ENCODE measurements at regions not wholly inside any gene's neighbourhood (a gene's known extent, or its start where the extent isn't known, plus 50 kb on each side); places are given as distances from the start of the nearest gene placed in this dataset.
A peak's percentile ranks its signal among the peaks of the same experiment; 100 is the strongest.

GRCh38 chr5:82858151-82859025 is 218.8 kb downstream of the TMEM167A start:
- peak overlapping the region in 2 of 21 experiments; percentile 3 to 19 for H3K27ac ChIP-seq
- no peak overlapping the region for H3K4me3 ChIP-seq

- H3K27ac ChIP-seq, result no peak overlapping the region
- H3K4me3 ChIP-seq, result no peak overlapping the region
Observed at GRCh38 chr5:82855893-82856550, 221.2 kb downstream of the TMEM167A start.

GRCh38 chr5:82854956-82855355 is 222.2 kb downstream of the TMEM167A start:
- no peak overlapping the region for H3K27ac ChIP-seq
- H3K4me3 ChIP-seq, result no peak overlapping the region

GRCh38 chr5:82851471-82851870 is 225.7 kb downstream of the TMEM167A start:
- no peak overlapping the region for H3K4me3 ChIP-seq
- no peak overlapping the region for H3K27ac ChIP-seq

GRCh38 chr5:82850393-82850792 is 226.8 kb downstream of the TMEM167A start:
- H3K4me3 ChIP-seq, result no peak overlapping the region
- no peak overlapping the region for H3K27ac ChIP-seq

- Histone ChIP-seq H3K4me3 (no peak overlapping the region), H3K27ac (no peak overlapping the region)
Observed at GRCh38 chr5:82849885-82850284, 227.3 kb downstream of the TMEM167A start.

GRCh38 chr5:82847562-82847961 is 229.6 kb downstream of the TMEM167A start:
- no peak overlapping the region for H3K4me3 ChIP-seq
- H3K27ac ChIP-seq, result no peak overlapping the region

GRCh38 chr5:82839881-82840280 is 237.3 kb downstream of the TMEM167A start:
- Histone ChIP-seq H3K27ac (no peak overlapping the region), H3K4me3 (no peak overlapping the region)

- H3K4me3 ChIP-seq, result no peak overlapping the region
Observed at GRCh38 chr5:82835488-82835887, 241.7 kb downstream of the TMEM167A start.

GRCh38 chr5:82834151-82834550 is 243.0 kb downstream of the TMEM167A start:
- no peak overlapping the region for H3K27ac ChIP-seq
- H3K4me3 ChIP-seq, result no peak overlapping the region

More at GRCh38 chr5:82835488-82835887, 241.7 kb downstream of the TMEM167A start:
- no peak overlapping the region for H3K27ac ChIP-seq

GRCh38 chr5:82833277-82833676 is 243.9 kb downstream of the TMEM167A start:
- no peak overlapping the region for H3K4me3 ChIP-seq
- H3K27ac ChIP-seq, result no peak overlapping the region

- Histone ChIP-seq H3K27ac (no peak overlapping the region), H3K4me3 (no peak overlapping the region)
Observed at GRCh38 chr5:82832445-82832844, 244.7 kb downstream of the TMEM167A start.

- H3K27ac ChIP-seq, result no peak overlapping the region
- H3K4me3 ChIP-seq, result no peak overlapping the region
Observed at GRCh38 chr5:82828211-82828610, 249.0 kb downstream of the TMEM167A start.

- Histone ChIP-seq H3K27ac (no peak overlapping the region), H3K4me3 (no peak overlapping the region)
Observed at GRCh38 chr5:82827651-82828050, 249.5 kb downstream of the TMEM167A start.

GRCh38 chr5:82822634-82822927 is 254.6 kb downstream of the TMEM167A start:
- Histone ChIP-seq H3K27ac (no peak overlapping the region), H3K4me3 (no peak overlapping the region)

GRCh38 chr5:82821846-82822633 is 255.2 kb downstream of the TMEM167A start:
- no peak overlapping the region for H3K4me3 ChIP-seq

GRCh38 chr5:82820961-82821845 is 256.0 kb downstream of the TMEM167A start:
- no peak overlapping the region for H3K4me3 ChIP-seq
- peak overlapping the region in 4 of 21 experiments; percentile 9 to 52 (median 31) for H3K27ac ChIP-seq

More at GRCh38 chr5:82821846-82822633, 255.2 kb downstream of the TMEM167A start:
- H3K27ac ChIP-seq, result peak overlapping the region in 4 of 21 experiments; percentile 9 to 59 (median 43)

- Histone ChIP-seq H3K4me3 (no peak overlapping the region), H3K27ac (peak overlapping the region in 1 of 21 experiments; percentile 52)
Observed at GRCh38 chr5:82820188-82820587, 257.0 kb downstream of the TMEM167A start.

- H3K4me3 ChIP-seq, result no peak overlapping the region
Observed at GRCh38 chr5:82817897-82818676, 259.1 kb downstream of the TMEM167A start.

More at GRCh38 chr5:82817897-82818676, 259.1 kb downstream of the TMEM167A start:
- H3K27ac ChIP-seq, result no peak overlapping the region

All from skin epidermis (tissue), 12 donors.